AG04450 (cell line): ENCODE measurements at regions not wholly inside any gene's neighbourhood (a gene's known extent, or its start where the extent isn't known, plus 50 kb on each side); places are given as distances from the start of the nearest gene placed in this dataset.

ENCODE experiments used
- CTCF ChIA-PET: fragments of 300-600, 350-600 bp; formaldehyde crosslinking; extraction: SDS; loops from one replicate; lab custom pipeline; 2022; ENCODE audit warnings: antibody characterized with exemption, inconsistent platforms; lab: Charles Lee
- POLR2A ChIA-PET: fragments of 350-600 bp; formaldehyde crosslinking; extraction: SDS; loops from one replicate; lab custom pipeline; 2021; ENCODE audit warnings: antibody characterized with exemption, inconsistent platforms; lab: Yijun Ruan, JAX
- DNase-seq: peaks from one replicate; pipeline ENCODE4 v3.0.0-alpha.2; 2011; ENCODE audit warnings: low read depth, low spot score
- H3K27ac ChIP-seq: one replicate; pipeline ENCODE4 v1.5.1; 2012; ENCODE audit warnings: low read depth, low read length, control low read depth
- H3K27me3 ChIP-seq: one replicate; pipeline ENCODE4 v1.6.0; 2012; ENCODE audit warnings: low read length; ENCODE audit not compliant: control insufficient read depth, insufficient read depth
- H3K4me3 ChIP-seq: 2 replicates; pipeline ENCODE4 v1.5.1; 2011; ENCODE audit warnings: mild to moderate bottlenecking, low read depth, low read length, control low read depth
- H3K9me3 ChIP-seq: 2 replicates; pipeline ENCODE4 v1.5.1; 2012; ENCODE audit warnings: low read length; ENCODE audit not compliant: control insufficient read depth, insufficient read depth
- TF ChIP-seq, protein P1 (sequence below): IDR thresholded peaks from 2 replicates; pipeline ENCODE4 v1.5.1; 2011; ENCODE audit warnings: low read depth, low read length, control low read depth, inconsistent platforms

DNA sequence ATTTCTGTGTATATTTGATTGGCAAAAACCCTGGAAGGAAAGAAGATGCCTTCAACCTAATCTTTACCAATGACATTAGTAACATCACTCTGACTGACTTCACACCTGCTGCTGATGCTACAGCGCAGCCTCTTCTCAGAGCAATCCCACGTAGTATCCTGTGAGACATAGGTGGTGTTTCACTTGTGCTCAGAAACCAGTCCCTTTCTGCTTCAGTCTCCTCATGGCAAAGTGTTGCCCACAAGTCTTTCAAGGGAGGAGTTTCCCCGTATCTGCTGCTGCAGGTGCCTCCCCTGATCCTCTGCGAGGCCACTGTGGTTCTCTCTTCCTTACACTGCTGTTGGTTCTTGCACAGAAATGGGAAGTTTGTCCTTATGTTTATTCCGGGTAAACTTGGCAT lies 433.2 kb upstream of the TNP1 start:
- Histone ChIP-seq H3K9me3 (0 out of 2 replicates have a peak, but pooled peaks cover 2% of the 10 kb centered on the region), H3K27ac (no peak overlapping the region), H3K27me3 (no peaks in the 10 kb centered on the region), H3K4me3 (no peak overlapping the region)
- CTCF ChIA-PET, result no interaction called here
- TF ChIP-seq, protein P1, sequence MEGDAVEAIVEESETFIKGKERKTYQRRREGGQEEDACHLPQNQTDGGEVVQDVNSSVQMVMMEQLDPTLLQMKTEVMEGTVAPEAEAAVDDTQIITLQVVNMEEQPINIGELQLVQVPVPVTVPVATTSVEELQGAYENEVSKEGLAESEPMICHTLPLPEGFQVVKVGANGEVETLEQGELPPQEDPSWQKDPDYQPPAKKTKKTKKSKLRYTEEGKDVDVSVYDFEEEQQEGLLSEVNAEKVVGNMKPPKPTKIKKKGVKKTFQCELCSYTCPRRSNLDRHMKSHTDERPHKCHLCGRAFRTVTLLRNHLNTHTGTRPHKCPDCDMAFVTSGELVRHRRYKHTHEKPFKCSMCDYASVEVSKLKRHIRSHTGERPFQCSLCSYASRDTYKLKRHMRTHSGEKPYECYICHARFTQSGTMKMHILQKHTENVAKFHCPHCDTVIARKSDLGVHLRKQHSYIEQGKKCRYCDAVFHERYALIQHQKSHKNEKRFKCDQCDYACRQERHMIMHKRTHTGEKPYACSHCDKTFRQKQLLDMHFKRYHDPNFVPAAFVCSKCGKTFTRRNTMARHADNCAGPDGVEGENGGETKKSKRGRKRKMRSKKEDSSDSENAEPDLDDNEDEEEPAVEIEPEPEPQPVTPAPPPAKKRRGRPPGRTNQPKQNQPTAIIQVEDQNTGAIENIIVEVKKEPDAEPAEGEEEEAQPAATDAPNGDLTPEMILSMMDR, result no peak
- no peak for DNase-seq
- POLR2A ChIA-PET, result interaction anchor here (1.2 kb wide), 1 partner anchor 45 kb away, joined by 4 read pairs; no protein-coding TSS in a partner anchor

DNA sequence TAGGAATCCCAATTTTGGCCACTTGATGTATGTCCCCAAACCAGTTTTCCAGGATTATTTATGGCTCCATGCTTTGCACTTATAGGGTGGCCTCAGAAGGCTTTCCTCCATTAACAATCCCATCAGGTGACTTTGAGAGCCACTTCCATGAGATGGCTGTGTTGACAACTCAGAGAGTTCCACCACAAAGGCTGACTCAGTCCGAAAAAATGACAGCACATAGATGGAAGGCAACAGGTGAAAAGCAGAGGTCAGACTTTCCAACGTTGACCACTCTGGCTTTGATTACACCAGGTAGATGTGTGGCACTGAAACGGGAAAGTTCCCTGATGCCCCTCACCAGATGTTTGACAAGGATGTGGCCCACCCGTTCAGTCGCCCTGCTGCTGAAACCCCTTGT lies 431.4 kb upstream of the TNP1 start:
- Histone ChIP-seq H3K4me3 (no peak overlapping the region), H3K27ac (no peak overlapping the region), H3K27me3 (no peaks in the 10 kb centered on the region), H3K9me3 (no peaks in the 10 kb centered on the region)
- ChIA-PET CTCF (no interaction called here), POLR2A (no interaction called here)
- no peak for DNase-seq
- TF ChIP-seq, protein P1, result no peak

DNA sequence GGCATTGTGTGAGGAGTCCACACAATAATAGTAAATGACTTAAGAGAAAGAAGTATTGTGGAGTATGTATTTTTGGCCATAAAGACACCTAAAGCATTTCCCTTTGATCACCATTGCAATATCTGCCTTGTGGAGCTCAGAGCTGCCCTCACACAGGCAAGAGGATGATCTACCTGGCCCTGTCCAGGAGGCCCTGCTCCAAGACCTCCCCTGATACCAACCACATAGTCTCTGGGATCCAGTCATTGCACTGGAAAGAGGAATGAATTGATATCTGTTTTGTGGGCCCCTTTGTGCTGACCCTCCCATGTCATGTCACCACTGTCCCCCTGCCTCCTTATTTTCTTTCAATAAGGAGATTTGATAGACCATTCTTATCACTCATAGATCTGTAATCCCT lies 430.6 kb upstream of the TNP1 start:
- no peak overlapping the region for H3K27ac ChIP-seq
- no peaks in the 10 kb centered on the region for H3K27me3 ChIP-seq
- no peaks in the 10 kb centered on the region for H3K9me3 ChIP-seq
- DNase-seq, result no peak
- no peak overlapping the region for H3K4me3 ChIP-seq
- POLR2A ChIA-PET, result no interaction called here
- CTCF ChIA-PET, result no interaction called here
- TF ChIP-seq, protein P1, result no peak

DNA sequence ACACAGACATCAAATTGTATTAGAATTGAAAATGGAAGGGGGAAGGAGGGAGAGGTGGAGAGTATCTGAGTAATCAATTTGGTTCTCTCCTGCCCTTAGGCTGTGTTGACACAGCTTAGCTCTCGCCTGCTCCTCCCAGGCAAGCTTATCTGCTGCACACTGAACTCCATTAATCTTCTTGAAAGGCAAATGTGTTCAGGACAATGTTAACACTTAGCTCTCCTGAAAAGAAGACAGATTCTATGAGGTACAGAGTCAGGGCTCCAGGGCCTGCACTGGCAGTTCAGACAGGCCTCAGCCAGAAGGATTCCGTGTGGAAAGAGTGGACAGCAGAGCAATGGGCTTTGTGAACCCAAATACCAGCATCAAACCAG lies 430.0 kb upstream of the TNP1 start:
- H3K9me3 ChIP-seq, result no peaks in the 10 kb centered on the region
- H3K27ac ChIP-seq, result no peak overlapping the region
- no peak overlapping the region for H3K4me3 ChIP-seq
- no peak for DNase-seq
- ChIA-PET CTCF (interaction anchor here (1.0 kb wide), 1 partner anchor 608 kb away, joined by 3 read pairs; no protein-coding TSS in a partner anchor), POLR2A (interaction anchor here (1.2 kb wide), 1 partner anchor 48 kb away, joined by 20 read pairs; no protein-coding TSS in a partner anchor)
- TF ChIP-seq, protein P1, result no peak
- no peaks in the 10 kb centered on the region for H3K27me3 ChIP-seq

DNA sequence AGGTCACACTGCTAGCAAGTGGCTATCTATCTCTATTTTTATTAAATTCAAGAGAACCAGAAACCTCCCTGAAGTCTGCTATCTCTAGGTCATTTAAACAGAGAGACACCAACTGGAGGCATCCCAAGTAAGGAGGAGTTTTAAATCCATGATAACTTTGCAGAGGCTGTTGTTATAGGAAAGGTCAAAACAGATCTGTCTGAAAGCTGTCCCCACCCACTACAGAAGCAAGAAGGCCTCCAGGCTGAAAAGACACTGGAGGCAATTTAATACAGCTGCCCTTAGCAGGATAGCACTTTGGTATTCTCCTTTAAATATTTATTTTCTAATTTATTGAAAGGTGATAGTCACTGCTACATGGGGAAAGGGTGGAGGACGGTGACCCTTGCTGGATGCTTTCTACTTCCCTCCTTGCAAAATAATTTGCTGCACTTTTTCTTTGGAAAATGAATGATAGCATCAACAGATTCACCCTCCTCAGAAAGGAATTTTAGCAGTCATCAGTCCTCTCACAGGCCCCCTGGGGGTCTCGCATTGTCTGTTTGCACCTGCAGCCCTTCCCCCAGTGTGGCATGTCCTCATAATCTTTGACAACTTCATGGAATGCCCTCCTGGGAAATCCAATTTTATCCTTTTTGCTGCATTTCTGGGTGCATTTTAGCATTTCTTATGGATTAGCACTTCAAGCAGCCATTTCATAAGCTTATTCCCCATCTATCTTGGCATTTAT lies 429.5 kb upstream of the TNP1 start:
- Histone ChIP-seq H3K27me3 (no peaks in the 10 kb centered on the region), H3K9me3 (no peaks in the 10 kb centered on the region), H3K27ac (no peak overlapping the region), H3K4me3 (no peak overlapping the region)
- CTCF ChIA-PET, result interaction anchor here (1.0 kb wide), 1 partner anchor 607 kb away, joined by 3 read pairs; no protein-coding TSS in a partner anchor
- POLR2A ChIA-PET, result interaction anchor here (1.2 kb wide), 1 partner anchor 49 kb away, joined by 20 read pairs; no protein-coding TSS in a partner anchor
- TF ChIP-seq, protein P1, result no peak
- no peak for DNase-seq
